NCI-H1694 treated with DMSO at 0.1 percent for 48 hours (cell line): ENCODE measurements at regions not wholly inside any gene's neighbourhood (a gene's known extent, or its start where the extent isn't known, plus 50 kb on each side); places are given as distances from the start of the nearest gene placed in this dataset.

Experiments
- DNase-seq: peaks from one replicate; lab custom pipeline; 2025; lab: John Stamatoyannopoulos, UW

- no peak for DNase-seq
These were observed 66.8 kb upstream of the RFC3 start for GRCh38 chr13:33751151-33751550.

- DNase-seq: no peak
These were observed 65.9 kb upstream of the RFC3 start for GRCh38 chr13:33752094-33752493.

- DNase-seq: no peak
These were observed 65.4 kb upstream of the RFC3 start for GRCh38 chr13:33752597-33752996.

GRCh38 chr13:33756929-33757328 lies 61.0 kb upstream of the RFC3 start:
- DNase-seq: no peak

GRCh38 chr13:33757713-33758112 lies 60.2 kb upstream of the RFC3 start:
- no peak for DNase-seq

GRCh38 chr13:33758113-33758512 lies 59.8 kb upstream of the RFC3 start:
- DNase-seq: no peak

- DNase-seq: no peak
These were observed 56.2 kb upstream of the RFC3 start for GRCh38 chr13:33761740-33762139.

GRCh38 chr13:33763021-33763420 lies 54.9 kb upstream of the RFC3 start:
- DNase-seq: no peak

- no peak for DNase-seq
These were observed 53.2 kb upstream of the RFC3 start for GRCh38 chr13:33764716-33765115.

- DNase-seq: no peak
These were observed 51.4 kb upstream of the RFC3 start for GRCh38 chr13:33766329-33767123.

GRCh38 chr13:33767140-33767539 lies 50.8 kb upstream of the RFC3 start:
- DNase-seq: no peak
